Sigmoid colon (tissue), 4 donors: ENCODE measurements at regions not wholly inside any gene's neighbourhood (a gene's known extent, or its start where the extent isn't known, plus 50 kb on each side); places are given as distances from the start of the nearest gene placed in this dataset.

Experiments used
- EP300 ChIP-seq, 4 donors: sonication (generic); formaldehyde crosslinking; IDR thresholded peaks; one replicate each; pipeline ENCODE4 v1.6.1; 2017; ENCODE audit warnings: antibody characterized with exemption in 4 of 4
- POLR2A ChIP-seq, 2 donors: fragments of 450-650 bp; IDR thresholded peaks; one replicate each; pipeline ENCODE4 v1.6.1; 2016; ENCODE audit warnings: antibody characterized with exemption in 2 of 2, mild to moderate bottlenecking in 2 of 2, moderate library complexity in 2 of 2
- TF ChIP-seq, protein P1 (sequence below), 4 experiments: fragments of 450-650 bp in 3 of 4; fragments of 200-600 bp in 1 of 4; IDR thresholded peaks; one replicate each; pipeline ENCODE4 v1.5.1; 2016 to 2019; ENCODE audit warnings: antibody characterized with exemption in 4 of 4, mild to moderate bottlenecking in 3 of 4, moderate library complexity in 2 of 4

DNA sequence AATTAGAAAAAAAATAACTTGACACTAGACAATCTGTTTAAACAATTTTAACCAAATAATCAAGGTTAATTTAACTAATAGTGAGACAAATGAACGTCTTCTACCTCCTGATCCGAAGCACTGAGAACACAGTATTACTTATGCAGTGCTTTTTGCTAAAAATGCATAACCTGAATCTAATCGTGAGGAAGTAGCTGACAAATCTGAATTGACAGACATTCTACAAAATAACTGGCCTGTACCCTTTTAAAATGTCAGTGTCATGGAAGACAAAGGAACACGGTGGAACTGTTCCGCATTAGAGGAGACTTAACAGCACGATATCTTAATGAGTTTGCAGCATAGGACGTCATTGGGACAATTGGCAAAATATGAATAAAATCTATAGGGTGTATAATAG lies 631.2 kb upstream of the ZFP42 start:
- TF ChIP-seq, protein P1, sequence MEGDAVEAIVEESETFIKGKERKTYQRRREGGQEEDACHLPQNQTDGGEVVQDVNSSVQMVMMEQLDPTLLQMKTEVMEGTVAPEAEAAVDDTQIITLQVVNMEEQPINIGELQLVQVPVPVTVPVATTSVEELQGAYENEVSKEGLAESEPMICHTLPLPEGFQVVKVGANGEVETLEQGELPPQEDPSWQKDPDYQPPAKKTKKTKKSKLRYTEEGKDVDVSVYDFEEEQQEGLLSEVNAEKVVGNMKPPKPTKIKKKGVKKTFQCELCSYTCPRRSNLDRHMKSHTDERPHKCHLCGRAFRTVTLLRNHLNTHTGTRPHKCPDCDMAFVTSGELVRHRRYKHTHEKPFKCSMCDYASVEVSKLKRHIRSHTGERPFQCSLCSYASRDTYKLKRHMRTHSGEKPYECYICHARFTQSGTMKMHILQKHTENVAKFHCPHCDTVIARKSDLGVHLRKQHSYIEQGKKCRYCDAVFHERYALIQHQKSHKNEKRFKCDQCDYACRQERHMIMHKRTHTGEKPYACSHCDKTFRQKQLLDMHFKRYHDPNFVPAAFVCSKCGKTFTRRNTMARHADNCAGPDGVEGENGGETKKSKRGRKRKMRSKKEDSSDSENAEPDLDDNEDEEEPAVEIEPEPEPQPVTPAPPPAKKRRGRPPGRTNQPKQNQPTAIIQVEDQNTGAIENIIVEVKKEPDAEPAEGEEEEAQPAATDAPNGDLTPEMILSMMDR (IDR thresholded peaks at IDR 0.05), result no peak
- TF ChIP-seq POLR2A (IDR thresholded peaks at IDR 0.05) (no peak), EP300 (IDR thresholded peaks at IDR 0.05) (no peak)
